H9 (cell line): ENCODE measurements at regions not wholly inside any gene's neighbourhood (a gene's known extent, or its start where the extent isn't known, plus 50 kb on each side); places are given as distances from the start of the nearest gene placed in this dataset.

Source experiments
- DNase-seq: peaks from one replicate; pipeline ENCODE4 v3.0.0-alpha.2; 2017
- H2AFZ ChIP-seq: one replicate; pipeline ENCODE4 v1.6.1; 2013; ENCODE audit warnings: mild to moderate bottlenecking, low read length, control low read depth, moderate library complexity
- H2AK5ac ChIP-seq: 2 replicates; pipeline ENCODE4 v1.6.1; 2013; ENCODE audit warnings: low read length, control low read depth, mixed read lengths; ENCODE audit not compliant: insufficient read length
- H2BK120ac ChIP-seq: one replicate; pipeline ENCODE4 v1.6.1; 2013; ENCODE audit warnings: low read depth, mild to moderate bottlenecking, low read length, control low read depth, inconsistent platforms; ENCODE audit not compliant: poor library complexity, severe bottlenecking
- H2BK12ac ChIP-seq: 2 replicates; pipeline ENCODE4 v1.6.1; 2013; ENCODE audit warnings: low read length, control low read depth, mixed read lengths, low read depth; ENCODE audit not compliant: insufficient read length
- H2BK15ac ChIP-seq: 2 replicates; pipeline ENCODE4 v1.6.1; 2013; ENCODE audit warnings: low read depth, low read length, control low read depth
- H2BK20ac ChIP-seq: one replicate; pipeline ENCODE4 v1.6.1; 2013; ENCODE audit warnings: low read depth, mild to moderate bottlenecking, low read length, control low read depth, inconsistent platforms; ENCODE audit not compliant: poor library complexity, severe bottlenecking
- H2BK5ac ChIP-seq: 2 replicates; pipeline ENCODE4 v1.6.1; 2013; ENCODE audit warnings: low read length, control low read depth, mixed read lengths; ENCODE audit not compliant: insufficient read length
- H3K14ac ChIP-seq: 2 replicates; pipeline ENCODE4 v1.6.1; 2013; ENCODE audit warnings: low read length, control low read depth; ENCODE audit not compliant: insufficient read depth
- H3K18ac ChIP-seq: 2 replicates; pipeline ENCODE4 v1.6.1; 2013; ENCODE audit warnings: low read depth, mild to moderate bottlenecking, mixed read lengths, low read length, control low read depth; ENCODE audit not compliant: insufficient read length
- H3K23ac ChIP-seq: 2 replicates; pipeline ENCODE4 v1.6.1; 2013; ENCODE audit warnings: low read length, control low read depth, mixed read lengths, low read depth; ENCODE audit not compliant: insufficient read length
- H3K23me2 ChIP-seq: 2 replicates; pipeline ENCODE4 v1.6.1; 2013; ENCODE audit warnings: low read depth, mild to moderate bottlenecking, mixed read lengths, low read length, control low read depth; ENCODE audit not compliant: insufficient read length, poor library complexity, severe bottlenecking
- H3K27ac ChIP-seq: 2 replicates; pipeline ENCODE4 v1.5.1; 2013; ENCODE audit warnings: low read length, control low read depth, mixed read lengths, low read depth; ENCODE audit not compliant: insufficient read length
- H3K27me3 ChIP-seq: 2 replicates; pipeline ENCODE4 v1.6.1; 2013; ENCODE audit warnings: low read length, control low read depth, inconsistent platforms; ENCODE audit not compliant: insufficient read depth
- H3K4ac ChIP-seq: 2 replicates; pipeline ENCODE4 v1.6.1; 2013; ENCODE audit warnings: low read depth, mild to moderate bottlenecking, control low read depth, inconsistent platforms, low read length, moderate library complexity
- H3K4me1 ChIP-seq: 2 replicates; pipeline ENCODE4 v1.6.1; 2013; ENCODE audit warnings: low read length, control low read depth, inconsistent platforms; ENCODE audit not compliant: insufficient read depth
- H3K4me2 ChIP-seq: 2 replicates; pipeline ENCODE4 v1.6.1; 2013; ENCODE audit warnings: low read length, control low read depth, mixed read lengths; ENCODE audit not compliant: insufficient read length, insufficient read depth
- H3K56ac ChIP-seq: 2 replicates; pipeline ENCODE4 v1.6.1; 2013; ENCODE audit warnings: low read depth, mild to moderate bottlenecking, mixed read lengths, low read length, control low read depth; ENCODE audit not compliant: insufficient read length
- H3K79me1 ChIP-seq: 2 replicates; pipeline ENCODE4 v1.6.1; 2013; ENCODE audit warnings: low read depth, mild to moderate bottlenecking, moderate library complexity, low read length, control low read depth, inconsistent platforms; ENCODE audit not compliant: insufficient read depth, poor library complexity, severe bottlenecking
- H3K79me2 ChIP-seq: 2 replicates; pipeline ENCODE4 v1.6.1; 2013; ENCODE audit warnings: low read length, control low read depth, inconsistent platforms; ENCODE audit not compliant: insufficient read depth
- H3K9ac ChIP-seq: 2 replicates; pipeline ENCODE4 v1.6.1; 2013; ENCODE audit warnings: low read length, control low read depth, mixed read lengths; ENCODE audit not compliant: insufficient read length; ENCODE audit errors: extremely low read depth
- H3K9me3 ChIP-seq: one replicate; pipeline ENCODE4 v1.6.1; 2013; ENCODE audit warnings: low read depth, low read length, inconsistent platforms; ENCODE audit not compliant: control insufficient read depth
- H3T11ph ChIP-seq: one replicate; pipeline ENCODE4 v1.6.1; 2013; ENCODE audit warnings: mild to moderate bottlenecking, low read length, control low read depth, inconsistent platforms
- H4K20me1 ChIP-seq: one replicate; pipeline ENCODE4 v1.6.1; 2013; ENCODE audit not compliant: control insufficient read depth, insufficient read length, insufficient read depth
- H4K5ac ChIP-seq: 2 replicates; pipeline ENCODE4 v1.6.1; 2013; ENCODE audit warnings: low read depth, mild to moderate bottlenecking, mixed read lengths, low read length, control low read depth; ENCODE audit not compliant: insufficient read length
- H4K8ac ChIP-seq: replicated peaks from 2 replicates; pipeline ENCODE4 v1.6.1; 2013; ENCODE audit warnings: low read length, control low read depth, mixed read lengths, low read depth; ENCODE audit not compliant: insufficient read length
- H4K91ac ChIP-seq: 2 replicates; pipeline ENCODE4 v1.6.1; 2013; ENCODE audit warnings: low read depth, mild to moderate bottlenecking, moderate library complexity, mixed read lengths, low read length, control low read depth; ENCODE audit not compliant: insufficient read length
- H3K27ac Mint-ChIP-seq, 3 experiments: 2 replicates in 2 of 3; 3 replicates in 1 of 3; pipeline ENCODE4 v1.8.0; 2020 to 2021; ENCODE audit warnings: mixed read lengths in 3 of 3, mild to moderate bottlenecking in 1 of 3, moderate library complexity in 1 of 3
- H3K27me3 Mint-ChIP-seq: 2 replicates; pipeline ENCODE4 v1.8.0; 2021; ENCODE audit warnings: low read depth, mild to moderate bottlenecking, moderate library complexity, mixed read lengths
- H3K36me3 Mint-ChIP-seq, 3 experiments: 2 replicates in 2 of 3; 3 replicates in 1 of 3; pipeline ENCODE4 v1.8.0; 2020 to 2021; ENCODE audit warnings: low read depth in 3 of 3, mixed read lengths in 3 of 3; ENCODE audit not compliant: insufficient read depth in 1 of 3
- H3K4me1 Mint-ChIP-seq, 2 experiments: 2 replicates each; pipeline ENCODE4 v1.8.0; 2020; ENCODE audit warnings: mixed read lengths in 2 of 2
- H3K4me3 Mint-ChIP-seq, 2 experiments: 2 replicates in 1 of 2; 3 replicates in 1 of 2; pipeline ENCODE4 v1.8.0; 2020 to 2021; ENCODE audit warnings: mild to moderate bottlenecking in 2 of 2, mixed read lengths in 2 of 2, moderate library complexity in 1 of 2
- H3K9me3 Mint-ChIP-seq, 2 experiments: 2 replicates in 1 of 2; 3 replicates in 1 of 2; pipeline ENCODE4 v1.8.0; 2020; ENCODE audit warnings: mild to moderate bottlenecking in 2 of 2, mixed read lengths in 2 of 2, moderate library complexity in 1 of 2
- CTCF ChIP-seq: fragments of 200-600 bp; sonication (generic); conservative IDR thresholded peaks from 3 replicates; pipeline ENCODE4 v1.8.0; 2021; ENCODE audit warnings: antibody characterized with exemption, mild to moderate bottlenecking
- WGBS: extraction: QIAGEN DNeasy Blood & Tissue Kit; methylation state at CpG from one replicate; pipeline ENCODE4 v1.1.7; 2013; ENCODE audit warnings: missing lambda C conversion rate, low lambda C conversion rate, mixed read lengths; ENCODE audit not compliant: insufficient read length; ENCODE audit errors: extremely low coverage; 5-methylcytosine and 5-hydroxymethylcytosine counted together

- H3K23me2 ChIP-seq, result no peaks in the 10 kb centered on the region
- no peak overlapping the region for H2AK5ac ChIP-seq
- H3K9me3 ChIP-seq, result no peaks in the 10 kb centered on the region
- H3K27ac Mint-ChIP-seq, result no peak overlapping the region
- H2BK15ac ChIP-seq, result no peak overlapping the region
- no peak overlapping the region for H3K27ac ChIP-seq
- no peaks in the 10 kb centered on the region for H3K27me3 ChIP-seq
- peaks cover 0 to 2% of the 10 kb centered on the region in 2 experiments; a peak in 2 of 4 replicates for H3K4me1 Mint-ChIP-seq
- H2AFZ ChIP-seq, result no peak overlapping the region
- H4K5ac ChIP-seq, result no peak overlapping the region
- no peak overlapping the region for H4K8ac ChIP-seq
- H4K20me1 ChIP-seq, result no peaks in the 10 kb centered on the region
- DNase-seq, result no peak
- no peak overlapping the region for H3K4me3 Mint-ChIP-seq
- no peak overlapping the region for H2BK5ac ChIP-seq
- H2BK120ac ChIP-seq, result no peak overlapping the region
- no peak overlapping the region for H3K14ac ChIP-seq
- H3K79me1 ChIP-seq, result no peaks in the 10 kb centered on the region
- peaks cover 0 to 2% (median 0%) of the 10 kb centered on the region in 3 experiments; a peak in 1 of 7 replicates for H3K36me3 Mint-ChIP-seq
- no peak overlapping the region for H3K23ac ChIP-seq
- H2BK20ac ChIP-seq, result no peak overlapping the region
- peaks cover 3 to 5% of the 10 kb centered on the region in 2 experiments; a peak in 4 of 5 replicates for H3K9me3 Mint-ChIP-seq
- no peak overlapping the region for H3T11ph ChIP-seq
- H3K27me3 Mint-ChIP-seq, result no peaks in the 10 kb centered on the region; the same call in none of the 2 replicates
- no peak overlapping the region for H3K4me2 ChIP-seq
- H3K56ac ChIP-seq, result no peak overlapping the region
- H3K9ac ChIP-seq, result no peak overlapping the region
- H3K18ac ChIP-seq, result no peak overlapping the region
- no peaks in the 10 kb centered on the region for H3K79me2 ChIP-seq
- H4K91ac ChIP-seq, result no peak overlapping the region
- no peak for TF ChIP-seq CTCF
- H3K4ac ChIP-seq, result no peak overlapping the region
- WGBS, result no CpG with 5 or more reads among the region's 1 CpG
- H2BK12ac ChIP-seq, result no peak overlapping the region
- no peaks in the 10 kb centered on the region for H3K4me1 ChIP-seq
These were observed 54.3 kb upstream of the MYRIP start for GRCh38 chr3:39755100-39755499.
